ENCODE measurements at regions not wholly inside any gene's neighbourhood (a gene's known extent, or its start where the extent isn't known, plus 50 kb on each side); places are given as distances from the start of the nearest gene placed in this dataset.

DNA sequence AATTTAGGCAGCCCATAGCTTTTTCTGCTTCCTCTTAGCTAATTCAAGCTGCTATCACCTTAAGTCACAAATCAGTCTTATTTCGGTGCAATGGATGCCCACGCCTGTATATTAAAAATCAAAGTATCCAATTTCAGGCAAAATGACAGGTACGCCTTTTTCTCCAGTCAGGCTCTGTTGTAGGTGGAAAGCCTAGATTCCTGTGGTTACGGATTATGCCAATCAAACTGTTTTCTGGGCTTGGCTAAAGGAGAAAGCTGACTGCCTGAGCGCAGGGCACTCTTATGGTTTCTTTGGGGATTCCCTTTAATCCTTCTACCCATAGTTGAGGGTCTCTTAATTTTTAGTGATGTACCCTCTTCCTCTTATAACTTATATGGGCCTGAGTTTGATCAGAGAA, 550.5 kb downstream of the PDHA2 start:
- Histone ChIP-seq H3K4me1 (ENCODE audit: control insufficient read depth in 4 of 4, insufficient read depth in 4 of 4, low read length in 3 of 4) (no peaks in the 10 kb centered on the region), H3K9me3 (ENCODE audit: control insufficient read depth in 4 of 4, low read length in 3 of 4) (no peaks in the 10 kb centered on the region), H3K9ac (ENCODE audit: low read depth in 1 of 2, low read length in 2 of 2) (no peak overlapping the region), H3K36me3 (ENCODE audit: control insufficient read depth in 4 of 4, insufficient read depth in 3 of 4, low read depth in 1 of 4, low read length in 3 of 4) (no peaks in the 10 kb centered on the region), H3K27ac (ENCODE audit: low read depth in 1 of 2, low read length in 2 of 2) (no peak overlapping the region), H3K27me3 (ENCODE audit: control insufficient read depth in 4 of 4, insufficient read depth in 4 of 4, low read length in 3 of 4) (peaks cover 0 to 4% (median 0%) of the 10 kb centered on the region in 4 donors), H3K4me3 (ENCODE audit: low read depth in 1 of 3, low read length in 3 of 3) (no peak overlapping the region)
- TF ChIP-seq FOXA2 (IDR thresholded peaks at IDR 0.05) (no peak), HNF4G (IDR thresholded peaks at IDR 0.05) (no peak), GABPA (IDR thresholded peaks at IDR 0.05 in 1 of 2, conservative IDR thresholded peaks at IDR 0.05 in 1 of 2) (no peak), JUND (IDR thresholded peaks at IDR 0.05) (no peak), HNF4A (conservative IDR thresholded peaks at IDR 0.05) (no peak), TAF1 (conservative IDR thresholded peaks at IDR 0.05) (no peak)
- TF ChIP-seq, protein P1, sequence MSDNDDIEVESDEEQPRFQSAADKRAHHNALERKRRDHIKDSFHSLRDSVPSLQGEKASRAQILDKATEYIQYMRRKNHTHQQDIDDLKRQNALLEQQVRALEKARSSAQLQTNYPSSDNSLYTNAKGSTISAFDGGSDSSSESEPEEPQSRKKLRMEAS (IDR thresholded peaks at IDR 0.05): no peak
- TF ChIP-seq, protein P2, sequence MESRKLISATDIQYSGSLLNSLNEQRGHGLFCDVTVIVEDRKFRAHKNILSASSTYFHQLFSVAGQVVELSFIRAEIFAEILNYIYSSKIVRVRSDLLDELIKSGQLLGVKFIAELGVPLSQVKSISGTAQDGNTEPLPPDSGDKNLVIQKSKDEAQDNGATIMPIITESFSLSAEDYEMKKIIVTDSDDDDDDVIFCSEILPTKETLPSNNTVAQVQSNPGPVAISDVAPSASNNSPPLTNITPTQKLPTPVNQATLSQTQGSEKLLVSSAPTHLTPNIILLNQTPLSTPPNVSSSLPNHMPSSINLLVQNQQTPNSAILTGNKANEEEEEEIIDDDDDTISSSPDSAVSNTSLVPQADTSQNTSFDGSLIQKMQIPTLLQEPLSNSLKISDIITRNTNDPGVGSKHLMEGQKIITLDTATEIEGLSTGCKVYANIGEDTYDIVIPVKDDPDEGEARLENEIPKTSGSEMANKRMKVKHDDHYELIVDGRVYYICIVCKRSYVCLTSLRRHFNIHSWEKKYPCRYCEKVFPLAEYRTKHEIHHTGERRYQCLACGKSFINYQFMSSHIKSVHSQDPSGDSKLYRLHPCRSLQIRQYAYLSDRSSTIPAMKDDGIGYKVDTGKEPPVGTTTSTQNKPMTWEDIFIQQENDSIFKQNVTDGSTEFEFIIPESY (IDR thresholded peaks at IDR 0.05): no peak
- TF ChIP-seq, protein P3, sequence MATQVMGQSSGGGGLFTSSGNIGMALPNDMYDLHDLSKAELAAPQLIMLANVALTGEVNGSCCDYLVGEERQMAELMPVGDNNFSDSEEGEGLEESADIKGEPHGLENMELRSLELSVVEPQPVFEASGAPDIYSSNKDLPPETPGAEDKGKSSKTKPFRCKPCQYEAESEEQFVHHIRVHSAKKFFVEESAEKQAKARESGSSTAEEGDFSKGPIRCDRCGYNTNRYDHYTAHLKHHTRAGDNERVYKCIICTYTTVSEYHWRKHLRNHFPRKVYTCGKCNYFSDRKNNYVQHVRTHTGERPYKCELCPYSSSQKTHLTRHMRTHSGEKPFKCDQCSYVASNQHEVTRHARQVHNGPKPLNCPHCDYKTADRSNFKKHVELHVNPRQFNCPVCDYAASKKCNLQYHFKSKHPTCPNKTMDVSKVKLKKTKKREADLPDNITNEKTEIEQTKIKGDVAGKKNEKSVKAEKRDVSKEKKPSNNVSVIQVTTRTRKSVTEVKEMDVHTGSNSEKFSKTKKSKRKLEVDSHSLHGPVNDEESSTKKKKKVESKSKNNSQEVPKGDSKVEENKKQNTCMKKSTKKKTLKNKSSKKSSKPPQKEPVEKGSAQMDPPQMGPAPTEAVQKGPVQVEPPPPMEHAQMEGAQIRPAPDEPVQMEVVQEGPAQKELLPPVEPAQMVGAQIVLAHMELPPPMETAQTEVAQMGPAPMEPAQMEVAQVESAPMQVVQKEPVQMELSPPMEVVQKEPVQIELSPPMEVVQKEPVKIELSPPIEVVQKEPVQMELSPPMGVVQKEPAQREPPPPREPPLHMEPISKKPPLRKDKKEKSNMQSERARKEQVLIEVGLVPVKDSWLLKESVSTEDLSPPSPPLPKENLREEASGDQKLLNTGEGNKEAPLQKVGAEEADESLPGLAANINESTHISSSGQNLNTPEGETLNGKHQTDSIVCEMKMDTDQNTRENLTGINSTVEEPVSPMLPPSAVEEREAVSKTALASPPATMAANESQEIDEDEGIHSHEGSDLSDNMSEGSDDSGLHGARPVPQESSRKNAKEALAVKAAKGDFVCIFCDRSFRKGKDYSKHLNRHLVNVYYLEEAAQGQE (IDR thresholded peaks at IDR 0.05): no peak
- no peak for DNase-seq (ENCODE audit: low spot score)
- WGBS: 56% methylated on average over 5 of the region's 5 CpGs

DNA sequence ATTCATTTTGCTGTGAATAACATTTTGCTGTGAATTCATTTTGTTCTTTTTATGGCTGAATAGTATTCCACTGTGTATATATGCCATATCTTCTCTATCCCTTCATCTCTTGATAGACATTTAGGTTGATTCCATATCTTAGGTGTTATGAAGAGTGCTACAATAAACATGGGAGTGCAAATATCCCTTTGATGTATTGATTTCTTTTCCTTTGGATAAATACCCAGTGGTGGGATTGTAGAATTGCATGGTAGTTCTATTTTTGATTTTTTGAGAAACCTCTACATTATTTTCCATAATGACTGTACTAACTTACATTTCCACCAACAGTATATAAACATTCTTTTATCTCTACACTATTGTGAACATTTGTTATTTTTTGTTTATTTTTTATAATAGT, 555.9 kb downstream of the PDHA2 start:
- H3K36me3 ChIP-seq (ENCODE audit: control insufficient read depth in 4 of 4, insufficient read depth in 3 of 4, low read depth in 1 of 4, low read length in 3 of 4): no peaks in the 10 kb centered on the region
- TF ChIP-seq, protein P3 (IDR thresholded peaks at IDR 0.05): no peak
- TF ChIP-seq, protein P4, sequence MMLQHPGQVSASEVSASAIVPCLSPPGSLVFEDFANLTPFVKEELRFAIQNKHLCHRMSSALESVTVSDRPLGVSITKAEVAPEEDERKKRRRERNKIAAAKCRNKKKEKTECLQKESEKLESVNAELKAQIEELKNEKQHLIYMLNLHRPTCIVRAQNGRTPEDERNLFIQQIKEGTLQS (IDR thresholded peaks at IDR 0.05): no peak
- TF ChIP-seq JUND (IDR thresholded peaks at IDR 0.05) (no peak), SP1 (IDR thresholded peaks at IDR 0.05) (no peak), RAD21 (IDR thresholded peaks at IDR 0.05) (no peak), RXRA (IDR thresholded peaks at IDR 0.05) (no peak), YY1 (IDR thresholded peaks at IDR 0.05) (no peak), FOXA1 (IDR thresholded peaks at IDR 0.05) (no peak), GABPA (IDR thresholded peaks at IDR 0.05 in 1 of 2, conservative IDR thresholded peaks at IDR 0.05 in 1 of 2) (no peak), FOXA2 (IDR thresholded peaks at IDR 0.05) (no peak), HNF4G (IDR thresholded peaks at IDR 0.05) (no peak)
- TF ChIP-seq, protein P2 (IDR thresholded peaks at IDR 0.05): no peak
- TF ChIP-seq, protein P5, sequence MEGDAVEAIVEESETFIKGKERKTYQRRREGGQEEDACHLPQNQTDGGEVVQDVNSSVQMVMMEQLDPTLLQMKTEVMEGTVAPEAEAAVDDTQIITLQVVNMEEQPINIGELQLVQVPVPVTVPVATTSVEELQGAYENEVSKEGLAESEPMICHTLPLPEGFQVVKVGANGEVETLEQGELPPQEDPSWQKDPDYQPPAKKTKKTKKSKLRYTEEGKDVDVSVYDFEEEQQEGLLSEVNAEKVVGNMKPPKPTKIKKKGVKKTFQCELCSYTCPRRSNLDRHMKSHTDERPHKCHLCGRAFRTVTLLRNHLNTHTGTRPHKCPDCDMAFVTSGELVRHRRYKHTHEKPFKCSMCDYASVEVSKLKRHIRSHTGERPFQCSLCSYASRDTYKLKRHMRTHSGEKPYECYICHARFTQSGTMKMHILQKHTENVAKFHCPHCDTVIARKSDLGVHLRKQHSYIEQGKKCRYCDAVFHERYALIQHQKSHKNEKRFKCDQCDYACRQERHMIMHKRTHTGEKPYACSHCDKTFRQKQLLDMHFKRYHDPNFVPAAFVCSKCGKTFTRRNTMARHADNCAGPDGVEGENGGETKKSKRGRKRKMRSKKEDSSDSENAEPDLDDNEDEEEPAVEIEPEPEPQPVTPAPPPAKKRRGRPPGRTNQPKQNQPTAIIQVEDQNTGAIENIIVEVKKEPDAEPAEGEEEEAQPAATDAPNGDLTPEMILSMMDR (IDR thresholded peaks at IDR 0.05; ENCODE audit: low read depth, low read length, missing input control): no peak
- H3K9me3 ChIP-seq (ENCODE audit: control insufficient read depth in 4 of 4, low read length in 3 of 4): no peaks in the 10 kb centered on the region
- no peak overlapping the region for H3K9ac ChIP-seq (ENCODE audit: low read depth in 1 of 2, low read length in 2 of 2)
- H3K27me3 ChIP-seq (ENCODE audit: control insufficient read depth in 4 of 4, insufficient read depth in 4 of 4, low read length in 3 of 4): peaks cover 0 to 2% (median 0%) of the 10 kb centered on the region in 4 donors
- no peak overlapping the region for H3K4me3 ChIP-seq (ENCODE audit: low read depth in 1 of 3, low read length in 3 of 3)
- H3K4me1 ChIP-seq (ENCODE audit: control insufficient read depth in 4 of 4, insufficient read depth in 4 of 4, low read length in 3 of 4): no peaks in the 10 kb centered on the region
- no peak overlapping the region for H3K27ac ChIP-seq (ENCODE audit: low read depth in 1 of 2, low read length in 2 of 2)
- no peak for DNase-seq (ENCODE audit: low spot score)

Data from liver (tissue), 8 donors.